ENCODE measurements at regions not wholly inside any gene's neighbourhood (a gene's known extent, or its start where the extent isn't known, plus 50 kb on each side); places are given as distances from the start of the nearest gene placed in this dataset.

DNA sequence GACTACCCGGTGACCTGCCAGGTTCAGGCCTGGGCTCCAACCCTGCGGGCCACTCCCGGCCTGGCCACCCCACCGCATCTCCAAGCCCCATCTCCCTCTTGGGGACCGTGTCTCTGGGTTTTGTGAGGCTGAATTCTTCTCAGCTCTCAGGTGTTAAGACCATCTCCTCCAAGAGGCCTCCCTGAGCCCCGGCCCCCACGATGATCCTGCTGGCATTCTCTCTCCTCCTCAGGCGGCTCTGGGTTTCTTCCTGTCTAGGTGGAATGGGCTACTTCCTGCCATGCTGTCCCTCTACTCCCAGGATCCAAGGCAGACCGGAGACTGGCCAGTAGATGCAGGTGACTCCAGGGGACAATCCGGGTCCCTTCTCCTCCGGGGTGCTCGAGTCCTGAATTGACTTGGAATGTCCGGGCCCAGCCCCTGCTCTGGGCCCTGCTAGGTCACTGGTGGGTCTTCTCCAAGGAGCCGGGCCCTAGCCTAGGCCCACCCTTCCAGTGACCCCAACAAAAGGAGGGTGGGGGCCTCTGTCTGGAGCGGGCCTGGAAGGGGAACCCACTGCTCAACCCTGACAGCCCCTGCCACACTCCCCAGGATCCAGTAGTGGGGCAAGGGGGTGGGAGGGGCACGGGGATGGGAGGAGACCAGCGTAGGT lies 219.8 kb downstream of the C9orf50 start:
- DNase-seq (ENCODE audit: low read depth in 2 of 2), result no peak

GRCh38 chr9:129400001-129400970 lies 220.6 kb downstream of the C9orf50 start:
- no peak for DNase-seq (ENCODE audit: low read depth in 2 of 2)

DNA sequence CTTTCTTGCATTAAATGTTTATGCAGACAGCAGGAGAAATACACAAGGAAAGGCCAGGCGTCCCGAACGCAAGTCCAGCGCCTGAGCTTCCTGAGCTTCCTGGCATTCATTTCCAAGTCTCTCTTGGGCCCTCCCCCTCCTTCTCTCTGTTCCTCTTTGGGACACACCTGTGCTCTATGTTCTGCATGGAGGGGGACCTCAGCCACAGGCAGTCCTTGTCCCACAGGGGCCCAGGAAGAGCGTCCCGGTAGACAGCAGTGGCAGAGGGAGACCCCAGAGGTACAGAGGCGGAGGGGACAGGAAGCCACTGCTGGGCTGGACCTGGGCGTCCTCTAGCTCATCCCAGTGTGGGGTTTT lies 221.3 kb downstream of the C9orf50 start:
- DNase-seq (ENCODE audit: low read depth in 2 of 2), result no peak

DNA sequence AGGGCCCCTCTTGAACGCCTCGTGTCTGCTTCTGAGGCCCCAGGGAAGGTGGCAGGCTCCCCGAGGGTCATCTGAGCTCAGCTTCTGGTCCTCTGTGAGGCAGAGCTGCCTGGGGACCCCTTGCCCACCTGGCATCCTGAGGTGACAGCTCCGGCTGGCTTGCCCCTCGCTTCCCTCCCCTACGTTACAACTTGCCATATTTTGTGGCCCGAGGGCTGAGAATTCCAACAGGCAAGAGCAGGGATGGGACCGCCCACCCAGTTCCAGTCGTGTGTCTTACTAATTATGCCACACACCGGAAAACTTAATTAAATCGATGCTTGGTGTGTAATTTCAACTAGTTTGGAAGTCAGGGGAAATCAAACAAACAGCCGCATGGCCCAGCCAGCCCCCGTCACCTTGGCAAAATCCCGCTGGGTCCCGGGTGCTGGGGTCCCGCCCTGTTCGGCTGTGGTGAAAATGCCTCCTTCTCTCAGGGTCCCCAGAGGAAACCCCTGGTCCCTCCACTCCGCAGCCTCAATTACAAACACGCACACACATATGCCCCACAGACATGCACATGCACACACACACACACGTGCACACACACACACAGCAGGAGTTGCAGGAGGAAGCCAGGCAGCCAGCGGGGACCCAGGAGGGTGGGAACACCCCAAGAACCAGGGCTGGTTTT lies 221.0 kb upstream of the IER5L start:
- no peak for DNase-seq (ENCODE audit: low read depth in 2 of 2)

GRCh38 chr9:129398101-129398960 lies 220.3 kb upstream of the IER5L start:
- no peak for DNase-seq (ENCODE audit: low read depth in 2 of 2)

- no peak for DNase-seq (ENCODE audit: low read depth in 2 of 2)
Observed at GRCh38 chr9:129397335-129397734, 219.3 kb upstream of the IER5L start.

GRCh38 chr9:129396365-129396708 lies 218.3 kb upstream of the IER5L start:
- DNase-seq (ENCODE audit: low read depth in 2 of 2), result no peak

GRCh38 chr9:129395633-129396364 lies 217.7 kb upstream of the IER5L start:
- no peak for DNase-seq (ENCODE audit: low read depth in 2 of 2)

DNA sequence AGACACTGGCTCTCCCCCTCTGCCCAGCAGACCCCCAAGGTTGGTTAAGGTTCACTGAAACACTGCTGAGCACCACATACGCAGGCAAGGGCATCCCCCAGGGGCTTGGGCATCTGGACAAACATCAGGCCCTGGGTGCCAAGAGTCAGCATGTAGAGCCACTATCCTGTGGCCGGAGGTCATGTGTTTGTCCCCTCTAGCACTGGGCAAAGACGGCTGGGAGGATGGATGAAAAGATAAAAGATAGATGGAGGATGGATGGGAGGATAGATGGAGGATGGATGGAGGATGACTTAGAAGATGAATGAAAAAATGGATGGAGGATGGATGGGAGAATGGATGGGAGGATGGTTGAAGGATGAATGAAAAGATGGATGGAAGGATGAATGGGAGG lies 216.8 kb upstream of the IER5L start:
- DNase-seq (ENCODE audit: low read depth in 2 of 2), result no peak

DNA sequence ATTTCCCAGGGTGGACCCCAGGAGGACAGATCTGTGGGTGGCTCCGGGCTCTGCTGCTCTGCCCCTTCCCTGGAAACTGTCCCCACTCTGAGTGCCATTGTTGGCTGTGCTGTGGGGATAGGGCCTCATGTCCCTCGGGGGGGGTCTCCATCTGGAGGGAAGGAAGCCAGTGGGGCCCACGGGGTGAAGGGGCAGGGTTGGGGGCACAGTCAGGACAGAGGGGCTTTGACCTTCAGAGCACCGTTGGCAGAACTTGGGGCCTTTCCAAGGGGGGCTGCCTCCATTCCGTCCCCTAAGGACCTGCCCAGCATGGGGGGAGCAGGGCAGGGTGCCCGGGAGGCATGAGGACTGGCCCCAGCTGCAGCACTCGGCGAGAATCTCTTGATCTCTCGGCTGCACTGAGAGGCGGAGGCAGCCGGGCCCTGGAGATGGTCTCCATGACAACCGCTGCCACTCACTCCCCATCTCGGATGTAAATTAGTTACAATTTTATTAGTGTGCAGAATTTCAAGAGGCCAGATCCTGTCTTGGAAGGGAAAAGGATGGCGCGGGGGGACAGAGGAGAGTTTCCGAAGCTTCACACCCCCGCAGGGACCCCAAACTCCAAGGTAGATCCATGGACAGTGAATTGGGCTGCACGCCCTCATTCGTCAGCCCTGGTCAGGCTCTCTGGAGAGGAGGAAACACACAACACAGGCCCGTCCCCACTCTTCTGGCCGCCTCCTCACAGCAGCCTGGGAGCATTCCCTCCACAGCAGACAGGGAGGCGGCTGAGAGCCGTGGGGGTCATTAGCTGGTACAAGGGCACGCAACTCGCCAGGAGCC lies 216.2 kb upstream of the IER5L start:
- DNase-seq (ENCODE audit: low read depth in 2 of 2), result no peak

DNA sequence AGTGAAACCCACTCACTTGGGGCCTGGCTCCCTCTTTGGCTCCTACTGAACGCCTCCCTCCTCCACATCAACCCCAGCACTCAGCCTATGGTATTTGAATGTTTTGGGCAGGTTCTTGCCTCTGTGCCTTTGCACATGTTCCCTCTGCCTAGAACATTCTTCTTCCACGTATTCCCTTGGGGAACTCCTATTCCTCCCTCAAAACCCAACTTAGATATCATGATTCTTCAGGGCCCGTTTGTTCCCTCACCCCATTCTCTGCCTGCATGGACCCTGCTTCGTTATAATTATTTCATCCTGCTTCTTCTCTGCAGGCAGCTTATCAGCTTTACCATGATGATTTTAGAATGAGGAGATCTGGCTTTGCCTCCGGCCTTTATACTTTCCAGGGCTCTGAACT lies 215.0 kb upstream of the IER5L start:
- no peak for DNase-seq (ENCODE audit: low read depth in 2 of 2)

DNA sequence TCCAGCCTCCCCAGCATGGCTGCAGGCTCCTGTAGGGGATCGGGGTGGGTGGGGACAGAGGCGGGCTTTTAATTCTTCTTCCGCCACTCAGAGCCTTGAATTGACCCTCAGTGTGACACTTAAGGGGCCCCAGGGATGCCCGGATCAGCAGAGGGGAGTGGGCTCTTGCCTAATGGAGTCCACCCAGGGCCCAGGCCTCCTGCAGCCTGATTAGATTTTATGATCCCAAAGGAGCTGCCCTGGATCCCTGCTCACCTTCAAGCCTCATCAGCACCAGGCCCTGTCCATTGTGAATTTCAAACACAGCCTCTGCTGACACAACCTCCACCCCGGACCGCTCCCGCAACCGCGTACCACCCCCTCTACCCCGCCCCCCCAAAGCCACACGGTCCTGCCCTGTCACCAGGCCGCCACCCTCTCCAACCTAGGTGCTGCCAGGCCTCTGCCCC lies 214.1 kb upstream of the IER5L start:
- DNase-seq (ENCODE audit: low read depth in 2 of 2), result no peak

GRCh38 chr9:129391221-129391661 lies 213.2 kb upstream of the IER5L start:
- no peak for DNase-seq (ENCODE audit: low read depth in 2 of 2)

DNA sequence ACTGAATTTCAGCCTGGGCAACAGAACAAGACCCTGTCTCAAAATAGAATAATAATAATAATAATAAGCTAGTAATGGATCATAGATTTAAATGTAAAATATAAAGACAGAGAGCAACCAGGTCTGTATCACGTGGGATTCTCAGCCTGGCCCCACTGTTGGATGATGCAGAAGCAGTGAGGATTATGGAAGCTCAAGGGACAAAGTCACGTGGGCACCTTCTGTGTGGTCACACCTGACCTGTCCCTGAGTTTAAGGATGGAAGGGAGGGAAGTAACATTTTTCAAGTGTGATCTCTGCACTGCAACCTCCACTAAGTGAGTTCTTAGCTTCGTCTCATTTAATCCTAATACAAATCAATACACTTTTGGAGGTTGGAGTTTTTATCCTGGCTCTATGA lies 212.5 kb upstream of the IER5L start:
- no peak for DNase-seq (ENCODE audit: low read depth in 2 of 2)

DNA sequence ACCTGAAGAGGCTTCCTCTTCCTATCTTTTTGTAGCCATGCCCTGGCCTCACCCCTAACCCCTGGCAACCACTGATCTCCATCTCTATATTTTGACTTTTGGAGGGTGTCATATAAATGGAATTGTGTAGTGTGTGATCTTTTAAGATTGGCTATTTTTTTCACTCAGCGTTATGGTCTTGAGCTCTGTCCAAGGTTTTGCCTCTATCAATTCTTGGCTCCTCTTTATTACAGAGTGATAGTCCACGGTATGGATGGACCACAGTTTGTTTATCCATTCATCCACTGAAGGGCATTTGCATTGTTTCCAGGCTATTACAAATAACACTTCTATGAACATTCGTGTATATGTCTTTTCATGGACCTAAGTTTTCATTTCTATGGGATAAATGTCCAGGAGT lies 209.8 kb upstream of the IER5L start:
- DNase-seq (ENCODE audit: low read depth in 2 of 2), result no peak

GRCh38 chr9:129386812-129387177 lies 208.7 kb upstream of the IER5L start:
- no peak for DNase-seq (ENCODE audit: low read depth in 2 of 2)

DNA sequence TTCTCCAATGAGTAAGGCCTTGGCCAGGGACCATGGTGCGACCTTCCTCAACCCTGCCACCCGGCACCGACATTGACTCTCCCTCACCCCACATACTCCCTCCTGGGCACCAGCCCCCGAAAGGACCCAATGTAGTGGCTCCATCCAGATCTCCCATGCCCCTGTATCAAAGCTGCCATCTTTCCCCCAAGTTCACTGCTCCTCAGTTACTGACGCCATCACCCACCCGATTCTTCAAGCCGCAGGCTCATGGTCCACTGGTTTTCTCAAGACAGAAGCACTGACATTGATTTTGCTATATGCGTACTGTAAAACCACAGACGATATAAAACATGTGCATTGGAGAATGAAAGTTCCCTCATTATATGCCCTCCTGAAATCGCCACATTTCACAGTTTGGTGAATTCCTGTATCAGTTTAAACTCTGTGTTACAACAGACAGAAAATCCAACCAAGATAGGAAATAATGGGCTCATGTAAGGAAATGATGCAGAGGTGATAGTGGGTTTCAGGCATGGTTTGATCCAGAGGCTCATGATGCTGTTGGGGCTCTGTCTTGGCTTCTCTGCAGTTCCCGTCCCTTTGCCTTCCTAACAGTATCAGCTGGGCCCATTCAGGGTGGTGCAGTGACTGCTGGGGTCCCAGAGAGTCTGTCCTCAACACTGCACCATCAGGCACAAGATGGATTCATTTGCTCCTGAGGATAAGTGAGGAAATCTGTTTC lies 207.3 kb upstream of the IER5L start:
- DNase-seq (ENCODE audit: low read depth in 2 of 2), result no peak

GRCh38 chr9:129384491-129385210 lies 206.6 kb upstream of the IER5L start:
- no peak for DNase-seq (ENCODE audit: low read depth in 2 of 2)
